H1 (cell line): ENCODE measurements at regions not wholly inside any gene's neighbourhood (a gene's known extent, or its start where the extent isn't known, plus 50 kb on each side); places are given as distances from the start of the nearest gene placed in this dataset.
"Not testable (repeated sequence)": the region's sequence is repeated elsewhere in the genome, so short reads cannot be mapped to it uniquely, and the experiment has no call there.

ENCODE experiments used
- CTCF ChIA-PET: fragments of 300-600 bp; sonication (Branson Sonifier 250); formaldehyde crosslinking; loops from one replicate; lab custom pipeline; 2021; ENCODE audit not compliant: partially characterized antibody; lab: Charles Lee
- POLR2A ChIA-PET: fragments of 300-600 bp; sonication (Branson Sonifier 250); formaldehyde crosslinking; loops from one replicate; lab custom pipeline; 2021; ENCODE audit warnings: inconsistent platforms; ENCODE audit not compliant: partially characterized antibody; lab: Charles Lee
- DNase-seq, 2 experiments: peaks; one replicate each; pipeline versions ENCODE4 v3.0.0 to v3.0.0-alpha.2; 2010 to 2022; ENCODE audit warnings: low spot score in 2 of 2, low read depth in 1 of 2, mixed read lengths in 1 of 2
- FAIRE-seq: peaks from 2 replicates; lab custom pipeline; 2011; peaks lifted over from hg19 to GRCh38; lab: Jason Lieb, UNC
- H2AFZ ChIP-seq: 2 replicates; pipeline ENCODE4 v1.8.1; 2012; ENCODE audit warnings: low read length, inconsistent platforms
- H2AK5ac ChIP-seq: 2 replicates; pipeline ENCODE4 v1.6.1; 2013; ENCODE audit warnings: low read depth, low read length
- H2BK120ac ChIP-seq: replicated peaks from 2 replicates; pipeline ENCODE3; 2013; ENCODE audit warnings: low read depth, low read length, inconsistent platforms
- H2BK12ac ChIP-seq: 2 replicates; pipeline ENCODE4 v1.6.1; 2013; ENCODE audit warnings: low read depth, low read length
- H2BK15ac ChIP-seq: 2 replicates; pipeline ENCODE4 v1.6.1; 2013; ENCODE audit warnings: low read length
- H2BK20ac ChIP-seq: 2 replicates; pipeline ENCODE4 v1.6.1; 2013; ENCODE audit warnings: low read length
- H2BK5ac ChIP-seq: 2 replicates; pipeline ENCODE4 v1.6.1; 2013; ENCODE audit warnings: low read depth, low read length
- H3K14ac ChIP-seq: 2 replicates; pipeline ENCODE4 v1.6.1; 2013; ENCODE audit warnings: inconsistent platforms; ENCODE audit not compliant: insufficient read length
- H3K18ac ChIP-seq: 2 replicates; pipeline ENCODE4 v1.6.1; 2013; ENCODE audit warnings: low read length; ENCODE audit errors: extremely low read depth
- H3K23ac ChIP-seq: 2 replicates; pipeline ENCODE4 v1.6.1; 2013; ENCODE audit warnings: inconsistent platforms; ENCODE audit not compliant: insufficient read length
- H3K23me2 ChIP-seq: 2 replicates; pipeline ENCODE4 v1.6.1; 2013; ENCODE audit warnings: low read depth, low read length
- H3K27ac ChIP-seq: 2 replicates; pipeline ENCODE4 v1.6.1; 2011; ENCODE audit warnings: low read depth, low read length, inconsistent platforms
- H3K27me3 ChIP-seq, 4 experiments: replicated peaks in 1 of 4; 1 replicate in 1 of 4; 2 replicates in 3 of 4; pipeline versions ENCODE4 v1.6.1 to v1.8.1; 2011 to 2013; ENCODE audit warnings: low read length in 3 of 4, mild to moderate bottlenecking in 3 of 4, inconsistent platforms in 2 of 4, mixed read lengths in 2 of 4, moderate library complexity in 1 of 4; ENCODE audit not compliant: control insufficient read depth in 3 of 4, insufficient read depth in 3 of 4; ENCODE audit errors: extremely low read depth in 1 of 4
- H3K36me3 ChIP-seq, 4 experiments: 2 replicates each; pipeline versions ENCODE4 v1.6.1 to v1.8.1; 2011 to 2013; ENCODE audit warnings: mild to moderate bottlenecking in 4 of 4, low read length in 3 of 4, moderate library complexity in 2 of 4, control low read depth in 1 of 4, inconsistent platforms in 1 of 4; ENCODE audit not compliant: insufficient read depth in 4 of 4, control insufficient read depth in 2 of 4
- H3K4ac ChIP-seq: replicated peaks from 2 replicates; pipeline ENCODE3; 2013; ENCODE audit warnings: low read length, low read depth, mixed read lengths, inconsistent platforms; ENCODE audit not compliant: insufficient read length
- H3K4me1 ChIP-seq, 4 experiments: replicated peaks in 1 of 4; 1 replicate in 1 of 4; 2 replicates in 3 of 4; pipeline versions ENCODE4 v1.6.1 to v1.8.1; 2011 to 2013; ENCODE audit warnings: low read length in 3 of 4, inconsistent platforms in 2 of 4, mixed read lengths in 1 of 4; ENCODE audit not compliant: insufficient read depth in 4 of 4, control insufficient read depth in 3 of 4
- H3K4me2 ChIP-seq, 2 experiments: 2 replicates each; pipeline versions ENCODE4 v1.6.1 to v1.8.1; 2011 to 2013; ENCODE audit warnings: low read depth in 2 of 2, low read length in 2 of 2, control low read depth in 1 of 2, inconsistent platforms in 1 of 2, mild to moderate bottlenecking in 1 of 2; ENCODE audit not compliant: insufficient read depth in 1 of 2
- H3K4me3 ChIP-seq, 4 experiments: fragments of 200-600, 300-600 bp in 1 of 4; sonication (generic), shearing (Covaris generic), sonication (Bioruptor Twin) in 1 of 4; 2 replicates each; pipeline versions ENCODE4 v1.5.1 to v1.8.1; 2011 to 2016; ENCODE audit warnings: low read length in 4 of 4, low read depth in 3 of 4, control low read depth in 2 of 4, inconsistent platforms in 2 of 4, mild to moderate bottlenecking in 2 of 4, mixed read lengths in 1 of 4, moderate library complexity in 1 of 4; ENCODE audit not compliant: insufficient read depth in 2 of 4; ENCODE audit errors: extremely low read depth in 1 of 4
- H3K56ac ChIP-seq: replicated peaks from 2 replicates; pipeline ENCODE3; 2013; ENCODE audit warnings: low read depth, mild to moderate bottlenecking, mixed read lengths, low read length, inconsistent platforms; ENCODE audit not compliant: insufficient read length
- H3K79me1 ChIP-seq: 2 replicates; pipeline ENCODE4 v1.6.1; 2013; ENCODE audit warnings: low read depth, low read length, control low read depth
- H3K79me2 ChIP-seq, 2 experiments: 2 replicates each; pipeline versions ENCODE4 v1.6.1 to v1.8.1; 2012 to 2013; ENCODE audit warnings: low read length in 2 of 2, mild to moderate bottlenecking in 2 of 2, inconsistent platforms in 1 of 2; ENCODE audit not compliant: insufficient read depth in 2 of 2, control insufficient read depth in 1 of 2
- H3K9ac ChIP-seq, 4 experiments: replicated peaks in 1 of 4; 1 replicate in 1 of 4; 2 replicates in 3 of 4; pipeline versions ENCODE4 v1.6.1 to v1.8.1; 2011 to 2013; ENCODE audit warnings: low read depth in 3 of 4, low read length in 3 of 4, control low read depth in 2 of 4, mild to moderate bottlenecking in 2 of 4, moderate library complexity in 2 of 4, inconsistent platforms in 1 of 4; ENCODE audit errors: extremely low read depth in 1 of 4
- H3K9me3 ChIP-seq, 2 experiments: 2 replicates each; pipeline versions ENCODE4 v1.6.1 to v1.8.1; 2012 to 2013; ENCODE audit warnings: mild to moderate bottlenecking in 2 of 2, moderate library complexity in 2 of 2, control low read depth in 1 of 2, inconsistent platforms in 1 of 2, low read depth in 1 of 2, low read length in 1 of 2, mixed read lengths in 1 of 2; ENCODE audit not compliant: insufficient read depth in 2 of 2
- H4K20me1 ChIP-seq, 2 experiments: replicated peaks in 1 of 2; 2 replicates each; pipeline versions ENCODE3 to v1.8.1; 2011 to 2013; ENCODE audit warnings: inconsistent platforms in 2 of 2, low read length in 2 of 2, mild to moderate bottlenecking in 1 of 2; ENCODE audit not compliant: insufficient read depth in 2 of 2, control insufficient read depth in 1 of 2
- H4K5ac ChIP-seq: 2 replicates; pipeline ENCODE4 v1.6.1; 2013; ENCODE audit warnings: low read length, low read depth, mixed read lengths, inconsistent platforms; ENCODE audit not compliant: insufficient read length
- H4K8ac ChIP-seq: 2 replicates; pipeline ENCODE4 v1.8.0; 2013; ENCODE audit warnings: mild to moderate bottlenecking, moderate library complexity, low read length, inconsistent platforms; ENCODE audit not compliant: insufficient read depth; ENCODE audit errors: extremely low read depth
- H4K91ac ChIP-seq: replicated peaks from 2 replicates; pipeline ENCODE3; 2013; ENCODE audit warnings: low read length, mixed read lengths, inconsistent platforms; ENCODE audit not compliant: insufficient read length
- WGBS, 2 experiments: shearing (Covaris generic) in 1 of 2; methylation state at CpG; one replicate each; pipeline versions ENCODE4 v1.1.6 to v1.1.7; 2013 to 2015; ENCODE audit warnings: low lambda C conversion rate in 2 of 2, mixed read lengths in 2 of 2, inconsistent platforms in 1 of 2, low coverage in 1 of 2, missing lambda C conversion rate in 1 of 2; ENCODE audit not compliant: insufficient replicate concordance in 2 of 2, insufficient coverage in 1 of 2, insufficient read length in 1 of 2; ENCODE audit errors: extremely low coverage in 1 of 2, missing lambda C conversion rate in 1 of 2; 5-methylcytosine and 5-hydroxymethylcytosine counted together

- H2AFZ ChIP-seq, H2BK20ac ChIP-seq, H2BK15ac ChIP-seq, FAIRE-seq, H2BK12ac ChIP-seq, H4K8ac ChIP-seq, H3K36me3 ChIP-seq, H3K23me2 ChIP-seq, H3K79me1 ChIP-seq, H3K27ac ChIP-seq, H3K18ac ChIP-seq, H2BK5ac ChIP-seq, H3K23ac ChIP-seq, DNase-seq, H3K79me2 ChIP-seq, H3K4ac ChIP-seq, H4K91ac ChIP-seq, POLR2A ChIA-PET, H3K9ac ChIP-seq, H3K4me3 ChIP-seq, H3K4me2 ChIP-seq, H4K20me1 ChIP-seq, CTCF ChIA-PET, H3K9me3 ChIP-seq, H2AK5ac ChIP-seq, H3K56ac ChIP-seq, H3K14ac ChIP-seq, H2BK120ac ChIP-seq, H3K4me1 ChIP-seq, H3K27me3 ChIP-seq, H4K5ac ChIP-seq: not testable (repeated sequence)
- WGBS, 2 experiments = 73% methylated on average over 2 of the region's 3 CpGs; no CpG with 5 or more reads in 1 of the 2 experiments
Measured at GRCh38 chr7:153991471-153991870, 60.7 kb upstream of the DPP6 start.

- H3K23me2 ChIP-seq, H3K27ac ChIP-seq, H3K4me3 ChIP-seq, H3K27me3 ChIP-seq, H2BK120ac ChIP-seq, H3K18ac ChIP-seq, H3K4me1 ChIP-seq, POLR2A ChIA-PET, H3K14ac ChIP-seq, H2BK20ac ChIP-seq, H2BK12ac ChIP-seq, H3K4me2 ChIP-seq, H2BK15ac ChIP-seq, H3K23ac ChIP-seq, H3K79me2 ChIP-seq, FAIRE-seq, CTCF ChIA-PET, H2BK5ac ChIP-seq, H3K9ac ChIP-seq, H2AK5ac ChIP-seq, H2AFZ ChIP-seq, H4K91ac ChIP-seq, DNase-seq, H3K36me3 ChIP-seq, H4K5ac ChIP-seq, H3K79me1 ChIP-seq, H4K8ac ChIP-seq, H3K56ac ChIP-seq, H3K4ac ChIP-seq, H3K9me3 ChIP-seq, H4K20me1 ChIP-seq: not testable (repeated sequence)
- WGBS, 2 experiments = 85% methylated on average over 2 of the region's 2 CpGs; no CpG with 5 or more reads in 1 of the 2 experiments
Measured at GRCh38 chr7:153993402-153993801, 58.8 kb upstream of the DPP6 start.
